ENCODE measurements at regions not wholly inside any gene's neighbourhood (a gene's known extent, or its start where the extent isn't known, plus 50 kb on each side); places are given as distances from the start of the nearest gene placed in this dataset.

DNA sequence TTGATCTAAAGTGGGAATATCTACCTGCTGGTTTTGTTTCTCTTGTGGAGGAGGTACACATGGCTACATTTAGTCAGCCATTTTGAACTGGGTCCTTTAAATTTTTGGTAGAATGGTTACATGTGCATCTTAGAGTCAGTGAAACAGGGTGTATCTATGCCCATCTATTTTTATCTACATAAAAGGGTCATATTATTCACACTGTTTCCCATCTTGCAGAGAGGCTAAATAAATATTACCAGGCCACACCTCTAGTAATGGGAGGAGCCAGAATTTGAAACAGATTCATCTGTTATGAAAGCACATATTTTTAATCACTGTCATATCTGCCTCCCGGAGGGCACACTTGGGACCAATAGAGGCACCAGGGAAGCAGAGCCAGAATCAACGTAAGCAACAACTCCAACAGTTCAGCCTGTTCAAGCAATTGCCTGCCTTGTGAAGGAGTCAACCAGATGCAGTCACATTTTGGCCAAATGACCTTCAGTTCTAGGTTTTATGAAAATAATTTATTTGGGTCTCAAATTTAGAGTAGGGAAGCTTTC is 376.8 kb downstream of the TSN start:
- DNase-seq, result peak; percentile 4

DNA sequence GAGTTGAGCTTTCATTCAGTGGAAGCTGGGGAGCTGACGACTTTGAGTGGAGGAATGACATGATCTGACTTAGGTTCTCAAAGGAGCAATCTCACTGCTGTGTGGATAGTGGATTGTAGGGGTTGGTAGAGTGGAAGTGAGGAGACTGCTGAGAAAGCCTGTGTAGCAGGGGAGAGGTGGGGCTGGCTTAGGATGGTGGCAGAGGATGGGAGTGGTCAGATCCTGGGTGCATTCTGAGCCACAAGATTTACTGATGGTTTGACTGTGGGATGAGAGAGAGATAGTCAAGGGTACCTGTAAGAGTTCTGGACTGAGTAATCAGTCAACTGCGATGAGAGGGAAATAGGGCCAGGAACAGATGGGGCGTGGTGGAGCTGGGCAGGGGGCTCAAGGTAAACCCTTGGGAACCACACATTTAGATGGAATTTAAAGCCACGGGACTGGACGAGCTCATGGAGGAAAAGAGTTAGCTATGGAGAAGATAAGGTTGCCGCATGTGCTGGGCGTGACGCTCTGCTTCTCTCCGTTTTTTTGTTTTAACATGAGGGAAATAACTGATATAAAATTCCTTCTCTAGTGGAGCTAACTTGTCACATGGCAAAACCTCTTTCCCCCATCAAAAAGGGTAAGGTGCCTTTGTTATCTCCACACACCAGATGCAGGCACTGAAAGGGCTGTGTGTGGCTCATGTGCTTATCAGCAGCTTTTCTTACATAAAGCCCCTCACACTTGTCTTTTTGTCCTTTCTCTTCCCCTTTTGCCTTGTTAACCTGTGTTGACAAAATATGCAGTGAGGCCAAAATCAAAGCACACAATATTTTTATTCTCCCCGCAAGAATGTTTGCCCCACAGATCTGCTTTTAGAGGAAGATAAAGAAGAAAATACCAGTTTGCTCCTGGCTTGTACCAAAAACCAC is 379.8 kb downstream of the TSN start:
- no peak for DNase-seq

DNA sequence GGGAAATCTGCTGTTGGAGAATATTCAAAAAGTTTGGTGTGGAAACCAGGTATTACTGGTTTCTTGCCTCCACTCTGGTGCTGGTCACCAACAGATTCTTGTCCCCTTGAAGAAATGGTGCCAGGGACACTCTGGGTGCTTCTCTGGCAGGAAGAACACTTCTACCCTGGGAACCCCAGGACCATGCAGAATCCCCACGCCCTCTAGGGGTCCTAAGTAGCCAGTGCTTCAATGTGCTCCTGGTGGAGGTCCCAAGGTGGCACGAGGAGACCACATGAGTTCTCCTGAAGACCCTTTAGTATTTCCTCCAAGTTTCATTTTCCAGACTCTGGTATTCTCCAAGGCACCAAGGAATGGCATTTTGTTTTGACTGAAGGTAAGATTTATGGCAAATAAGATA is 380.6 kb downstream of the TSN start:
- peak; percentile 13 for DNase-seq

DNA sequence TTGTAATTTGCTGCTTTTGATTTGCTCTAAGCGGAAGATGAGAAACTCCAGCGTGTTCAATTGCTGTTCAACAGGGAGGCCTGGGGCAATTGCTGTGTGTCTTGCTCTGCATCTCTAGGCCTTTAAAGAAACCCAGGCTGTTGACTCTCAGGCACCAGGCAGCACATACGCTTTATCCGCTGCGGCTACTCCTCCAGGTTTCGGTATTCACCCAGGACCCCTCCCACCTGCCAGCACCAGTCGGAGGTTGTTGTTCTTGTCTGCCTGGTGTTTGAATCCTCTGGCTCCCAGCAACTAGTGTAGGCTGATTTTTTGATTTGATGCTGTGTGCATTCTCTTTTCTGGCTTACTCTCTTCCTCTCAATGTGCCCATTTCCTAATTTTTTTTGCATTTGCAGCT is 383.1 kb downstream of the TSN start:
- DNase-seq, result no peak

DNA sequence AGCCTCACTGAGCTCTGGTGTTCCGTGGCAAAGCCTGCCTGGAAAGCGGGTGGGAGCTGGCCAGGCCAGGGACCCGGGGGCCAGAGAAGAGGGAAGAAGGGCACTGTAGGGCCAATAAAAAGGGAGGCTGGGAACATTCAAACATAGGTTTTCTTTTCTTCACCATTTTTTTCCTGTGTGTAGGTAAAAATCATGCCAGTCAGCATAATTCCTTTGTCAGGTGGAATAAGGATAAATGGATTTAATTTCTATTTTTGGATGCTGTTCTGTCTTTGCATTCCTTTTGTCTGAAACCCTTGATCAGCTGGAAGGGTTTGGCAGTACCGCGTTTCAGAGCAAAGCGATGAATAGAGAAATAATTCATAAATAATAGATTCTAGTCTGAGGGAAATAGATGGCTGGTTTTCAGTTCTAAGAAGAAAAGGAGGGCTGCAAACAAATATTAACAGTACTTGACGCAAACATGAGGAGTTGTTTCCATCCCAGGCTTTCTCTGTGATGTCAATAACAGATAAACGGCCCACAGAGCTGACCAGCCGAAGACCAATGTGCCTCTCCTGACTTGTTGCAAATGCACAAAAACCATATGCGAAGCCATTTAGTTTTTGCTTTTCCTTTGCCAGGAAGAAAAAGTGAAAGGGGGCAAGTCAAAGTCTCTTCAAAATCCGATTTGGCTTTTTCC is 384.4 kb downstream of the TSN start:
- no peak for DNase-seq

DNA sequence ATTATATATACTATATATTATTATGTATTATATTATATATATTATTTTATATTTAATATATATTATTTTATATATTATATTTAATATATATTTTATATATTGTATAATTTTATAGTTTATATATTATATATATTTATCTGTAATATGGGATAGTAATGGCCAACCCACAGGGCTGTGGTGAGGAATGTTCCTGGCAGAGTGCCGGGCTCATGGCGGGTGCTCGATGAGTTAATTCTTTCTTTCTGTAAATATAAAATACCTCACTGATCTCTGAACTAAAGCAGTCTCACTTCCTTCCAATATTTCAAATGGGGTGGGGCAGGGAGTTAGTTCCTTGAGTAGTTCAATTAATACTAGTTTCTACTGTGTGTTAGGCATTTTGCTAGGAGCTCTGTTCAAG is 389.4 kb downstream of the TSN start:
- DNase-seq, result no peak

DNA sequence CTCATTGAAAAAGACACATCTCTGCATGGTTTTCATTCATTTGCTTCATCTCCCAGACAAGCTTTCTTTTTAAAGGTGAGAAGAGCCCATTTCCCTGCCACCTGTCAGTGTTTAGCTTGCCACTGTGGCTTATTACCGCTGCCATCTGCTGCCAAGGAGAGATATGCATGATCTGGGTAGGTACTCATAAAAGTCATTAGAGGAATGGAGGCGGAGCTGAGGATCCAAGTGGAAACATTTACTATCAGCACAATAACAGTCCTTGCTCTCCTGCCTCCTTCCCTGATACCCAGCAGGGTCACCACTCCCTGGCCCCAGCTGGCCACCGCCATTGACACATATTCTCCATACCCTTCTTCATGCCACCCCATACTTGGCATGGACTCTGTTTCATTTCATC is 390.4 kb downstream of the TSN start:
- DNase-seq, result no peak

DNA sequence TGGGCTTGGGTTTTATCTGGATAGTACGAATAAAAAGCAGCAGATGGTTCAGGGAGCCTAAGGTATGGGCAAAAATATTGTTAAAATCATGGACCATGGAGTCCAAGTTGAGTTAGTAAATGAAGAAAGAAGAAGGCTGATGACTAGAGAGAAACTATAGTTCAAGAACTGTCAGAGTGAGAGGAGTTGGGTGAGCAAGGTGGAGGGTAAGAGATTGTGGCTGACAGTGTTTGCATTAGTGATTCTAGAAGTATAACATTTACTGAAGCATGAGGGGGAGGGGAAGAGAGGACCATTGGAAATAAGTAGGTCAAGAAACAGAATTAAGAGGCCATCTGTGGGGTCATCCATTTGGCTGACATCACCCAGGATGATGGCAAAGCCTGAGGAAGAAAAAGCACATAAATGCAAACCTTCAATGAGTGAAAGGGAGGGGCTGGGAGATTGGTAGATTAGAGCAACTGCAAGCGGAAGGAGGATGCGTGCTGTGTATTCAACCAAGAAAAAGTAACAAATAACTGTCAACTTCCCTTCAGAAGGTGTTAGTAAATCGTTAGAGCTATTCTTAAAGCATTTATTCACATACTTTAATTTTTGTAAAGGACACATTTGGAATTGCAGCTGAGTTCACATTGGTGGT is 392.8 kb downstream of the TSN start:
- DNase-seq, result no peak

DNA sequence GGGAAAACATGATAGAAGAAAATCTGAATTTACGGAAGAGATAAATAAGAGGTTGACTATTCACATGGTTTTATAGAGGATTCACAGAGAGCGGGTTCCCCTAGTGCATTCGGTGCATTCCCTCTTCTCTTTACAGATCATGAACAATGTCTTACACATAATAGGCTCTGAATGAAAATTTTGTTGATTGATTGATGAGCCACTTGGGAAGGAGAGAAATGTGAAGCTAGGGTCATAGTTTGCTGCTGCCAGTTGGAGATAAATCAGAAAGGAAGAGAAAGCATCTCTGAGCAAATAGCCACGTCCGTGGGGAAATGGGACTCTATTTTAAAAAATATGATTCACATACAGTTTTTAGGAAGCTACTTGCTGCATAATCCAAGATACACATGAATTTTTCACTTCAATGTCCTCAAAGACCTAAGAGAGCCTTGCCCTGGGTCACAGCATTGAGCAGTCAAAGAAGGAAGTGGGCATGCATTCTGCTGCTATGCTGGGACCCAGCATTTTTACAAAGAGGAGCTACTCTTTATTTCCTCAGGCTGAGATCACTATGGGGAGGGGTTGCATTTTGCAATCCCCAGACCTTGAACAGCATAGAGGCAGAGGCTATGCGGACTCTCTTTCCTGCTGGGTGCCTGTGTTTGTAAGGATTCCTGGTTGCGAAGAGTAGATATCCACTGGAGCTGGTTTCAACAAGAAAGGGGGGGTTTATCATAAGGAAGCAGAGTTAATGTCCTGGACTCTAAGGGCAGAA is 395.3 kb downstream of the TSN start:
- DNase-seq, result no peak

DNA sequence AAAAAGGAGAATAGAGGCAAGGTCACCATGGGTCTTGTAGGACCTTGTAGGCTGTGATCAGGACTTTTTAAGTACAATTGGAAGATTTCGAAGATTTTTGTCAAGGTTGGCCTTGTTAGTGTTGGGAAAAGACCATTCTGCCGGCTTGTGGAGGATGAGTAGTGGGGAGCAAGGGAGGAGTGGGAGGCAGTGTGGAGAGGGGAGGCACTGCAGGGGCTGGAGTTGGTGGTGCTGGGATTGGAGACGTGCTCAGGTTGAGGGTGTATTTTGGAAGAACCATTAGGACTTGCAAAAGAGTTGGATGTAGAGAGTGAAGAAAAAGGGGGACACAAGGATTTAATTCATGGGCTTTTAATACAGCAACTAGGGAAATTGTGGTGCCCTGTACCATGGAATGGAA is 397.1 kb downstream of the TSN start:
- DNase-seq, result no peak

DNA sequence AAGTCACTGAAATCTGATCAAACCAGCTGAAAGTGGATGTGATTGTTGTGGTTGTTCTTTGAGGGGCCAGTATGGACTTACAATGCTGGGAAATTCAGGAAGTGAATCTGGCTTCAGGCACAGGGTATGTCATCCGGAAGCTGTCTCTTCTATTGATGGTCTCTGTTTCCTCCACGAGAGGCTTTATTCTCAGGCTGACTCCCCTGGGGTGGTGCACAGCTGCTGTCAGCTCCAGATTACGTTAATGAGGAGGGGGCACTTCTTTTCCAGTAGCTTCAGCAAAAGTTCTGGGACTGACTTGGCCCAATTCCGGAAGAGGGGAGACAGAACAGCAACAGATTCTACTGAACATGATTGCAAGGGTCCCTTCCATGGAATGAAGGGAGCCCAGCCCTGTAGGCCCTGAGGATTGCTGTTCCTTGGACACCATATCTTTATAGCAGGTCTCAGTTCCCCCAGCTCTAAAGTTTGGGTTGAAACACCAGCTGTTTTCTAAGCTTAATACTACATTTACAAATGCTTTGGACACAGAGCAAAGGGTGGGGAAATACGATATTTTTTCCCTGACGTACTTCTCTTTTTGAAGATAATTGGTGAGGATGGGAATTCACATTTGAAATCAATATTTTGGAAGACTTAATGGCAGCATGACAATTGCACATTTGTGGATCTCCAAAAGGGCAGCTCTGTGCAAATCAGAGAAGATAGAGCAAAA is 400.9 kb downstream of the TSN start:
- no peak for DNase-seq

DNA sequence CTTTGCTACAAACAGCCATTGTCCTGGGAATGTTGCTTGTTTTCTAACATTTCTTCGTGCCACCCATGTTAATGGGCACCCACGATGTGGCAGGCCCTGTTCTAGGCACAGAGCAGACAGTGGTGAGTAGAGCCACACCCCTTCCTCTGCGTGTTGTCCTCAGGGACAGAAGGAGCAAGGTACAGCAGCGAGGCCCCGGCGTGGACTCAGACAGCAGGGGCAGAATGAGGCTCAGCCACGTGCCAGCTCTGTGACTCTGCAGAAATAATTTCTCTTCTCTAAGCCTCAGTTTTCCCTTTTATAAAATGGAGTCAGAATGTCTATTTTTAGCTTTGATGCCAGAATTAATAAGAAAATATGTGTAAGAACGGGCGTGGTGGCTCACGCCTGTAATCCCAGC is 401.7 kb downstream of the TSN start:
- no peak for DNase-seq

DNA sequence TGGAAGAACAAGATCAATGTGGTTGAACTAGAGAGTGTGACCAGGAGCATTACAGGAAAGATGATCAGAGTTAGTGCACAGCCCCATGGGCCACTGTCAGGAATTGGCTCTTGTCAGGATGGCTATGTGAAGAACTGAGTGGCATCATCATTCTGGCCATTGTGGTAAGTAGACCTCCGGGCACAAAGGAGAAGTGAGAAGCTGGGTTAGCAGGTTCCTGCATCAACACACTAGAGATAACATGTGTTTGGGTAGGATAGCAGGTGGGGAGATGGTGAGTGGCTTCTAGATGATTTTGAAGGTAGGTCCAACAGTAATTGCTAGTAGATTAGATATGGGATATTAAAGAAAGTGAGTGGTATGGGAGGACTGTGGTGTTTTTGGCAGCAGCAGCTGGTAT is 408.2 kb downstream of the TSN start:
- no peak for DNase-seq

DNA sequence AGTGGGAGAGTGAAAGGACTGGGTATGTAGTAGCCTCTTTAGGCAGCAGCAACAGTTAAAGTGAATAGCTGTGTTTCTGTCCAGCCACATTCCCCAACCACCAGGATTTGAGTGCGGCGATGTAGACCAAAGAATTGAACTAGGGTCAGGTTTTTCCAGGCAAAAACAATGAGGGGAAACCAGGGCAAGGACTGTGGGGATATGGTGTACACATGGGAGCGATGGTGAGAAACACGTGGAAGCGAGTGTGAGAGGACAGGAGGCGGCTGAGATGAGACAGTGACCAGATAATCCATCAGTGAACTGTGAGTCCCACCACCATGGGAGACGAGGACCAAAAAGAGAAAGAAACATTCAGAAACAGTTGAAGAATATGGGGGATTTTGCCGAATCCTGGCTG is 409.5 kb downstream of the TSN start:
- no peak for DNase-seq

DNA sequence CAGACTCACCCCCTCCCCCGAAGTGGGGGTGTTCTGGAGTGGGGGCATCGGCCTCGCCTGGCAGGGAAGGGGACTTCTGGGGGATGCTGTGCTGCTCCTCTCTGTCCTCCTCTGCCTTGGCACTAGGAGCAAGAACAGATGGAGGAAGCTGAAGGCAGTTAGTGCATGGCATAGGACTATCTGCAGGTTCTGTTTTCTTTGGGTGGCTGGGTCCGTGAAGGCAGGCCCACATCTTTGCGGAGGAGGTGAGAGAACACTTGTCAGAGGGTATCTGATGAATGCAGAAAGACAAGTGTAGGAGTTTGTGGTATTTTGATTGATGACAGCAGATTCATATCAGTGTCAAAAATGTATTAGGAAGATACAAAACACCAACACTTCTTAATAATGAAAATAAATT is 411.4 kb downstream of the TSN start:
- DNase-seq, result no peak

DNA sequence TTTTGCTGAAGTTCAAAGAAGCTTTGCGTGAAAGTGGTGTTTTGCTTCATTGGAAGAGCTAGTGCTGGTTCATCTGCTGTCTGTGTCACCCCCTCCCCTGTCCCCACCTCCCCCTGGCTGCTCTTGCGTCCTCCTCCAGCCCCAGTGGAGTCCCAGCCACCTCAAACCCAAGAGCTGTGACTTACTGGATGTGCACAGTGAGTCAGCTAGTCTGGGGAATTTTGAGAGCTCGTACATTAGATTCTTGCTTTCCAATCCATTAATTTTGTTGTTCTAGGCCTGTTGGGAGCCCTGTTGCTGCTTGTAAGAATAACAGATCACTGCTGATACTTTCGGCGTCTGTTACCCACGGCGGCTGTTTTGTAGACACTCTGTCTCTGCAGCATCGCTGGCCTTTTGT is 412.1 kb downstream of the TSN start:
- no peak for DNase-seq

DNA sequence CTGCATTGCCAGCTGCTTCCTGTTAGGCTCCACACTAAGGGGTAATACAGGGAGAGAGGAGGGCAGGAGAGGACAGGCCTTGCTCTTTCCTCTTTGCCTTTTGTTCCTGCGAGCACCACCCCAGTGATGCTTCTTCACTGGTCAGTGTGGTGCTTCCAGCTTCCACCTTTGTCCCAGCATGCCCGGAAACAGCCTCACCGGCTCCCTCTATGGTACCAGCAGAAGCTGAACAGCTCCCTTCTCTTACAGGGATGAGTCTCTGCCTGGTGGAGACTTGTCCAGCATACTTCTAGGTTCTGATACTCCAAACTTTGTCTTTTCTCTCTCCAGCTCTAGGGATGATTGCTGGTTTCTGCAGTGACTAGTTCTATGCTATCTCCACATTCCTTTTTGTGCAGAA is 413.3 kb downstream of the TSN start:
- no peak for DNase-seq

DNA sequence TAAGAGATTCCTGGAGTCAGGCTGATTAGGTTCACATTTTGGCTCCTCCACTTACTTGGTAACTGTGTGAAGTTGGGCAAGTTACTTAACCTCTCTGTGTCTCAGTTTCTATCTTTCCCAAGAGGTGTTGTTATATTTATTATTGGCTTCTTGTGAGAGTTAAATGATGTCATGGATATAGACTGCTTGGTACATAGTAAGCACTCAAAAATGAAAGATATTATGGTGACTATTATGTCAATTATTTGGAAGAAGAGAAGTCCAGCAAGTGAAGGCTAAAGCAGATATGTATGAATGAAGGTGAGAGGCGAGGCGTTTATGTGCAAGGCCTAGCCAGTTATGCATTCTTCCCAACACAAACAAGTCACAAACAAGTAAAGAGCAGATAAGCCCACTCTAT is 417.4 kb downstream of the TSN start:
- DNase-seq, result no peak

DNA sequence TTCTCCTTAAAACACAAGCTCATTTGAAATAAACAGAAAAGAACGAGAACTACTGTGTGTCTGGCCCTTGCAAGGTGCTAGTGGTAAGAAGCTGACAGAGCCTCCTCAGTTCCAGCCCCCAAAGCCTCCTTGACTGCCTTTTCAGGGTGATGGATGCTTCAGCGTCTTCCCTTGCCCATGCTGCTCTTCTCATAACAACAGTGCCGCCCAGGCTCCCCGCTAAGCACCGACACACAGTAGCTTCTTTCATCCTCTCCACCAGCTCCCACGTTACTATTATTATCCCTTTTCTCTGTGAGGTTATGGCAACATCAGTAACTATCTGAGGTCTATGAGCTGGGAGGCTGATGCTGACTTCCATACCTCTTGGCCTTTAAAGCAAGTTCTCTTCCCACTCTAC is 418.6 kb downstream of the TSN start:
- no peak for DNase-seq

DNA sequence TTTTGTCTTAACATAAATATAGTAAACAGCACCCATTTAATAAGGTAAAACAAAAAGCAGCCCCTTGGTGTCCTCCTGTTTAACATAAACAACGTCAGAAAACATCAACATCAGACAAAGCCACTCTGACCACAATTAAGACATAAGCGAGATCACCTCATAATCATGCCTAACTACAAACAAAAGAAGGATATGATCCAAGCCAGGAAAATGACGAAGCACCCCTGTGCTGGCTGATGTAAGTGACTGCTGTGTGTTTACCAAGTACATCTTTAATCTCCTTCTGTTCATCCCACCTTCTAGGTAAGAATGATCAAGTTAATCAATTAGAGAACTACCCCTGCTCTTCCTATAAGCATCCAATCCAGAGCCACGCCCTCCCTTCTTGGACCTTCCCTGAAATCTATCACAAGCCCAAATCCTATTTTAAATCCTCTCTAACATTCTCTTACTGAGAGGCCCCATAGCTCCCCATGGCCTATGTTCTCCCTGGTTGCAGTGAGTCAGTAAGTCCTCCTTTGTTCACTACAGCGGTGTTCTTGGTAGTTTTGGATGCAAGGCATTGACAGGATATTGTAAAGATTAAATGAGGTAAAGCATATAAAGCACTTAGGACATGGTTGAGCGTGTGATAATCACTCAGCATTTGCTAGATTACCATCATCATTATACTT is 424.2 kb downstream of the TSN start:
- no peak for DNase-seq

DNA sequence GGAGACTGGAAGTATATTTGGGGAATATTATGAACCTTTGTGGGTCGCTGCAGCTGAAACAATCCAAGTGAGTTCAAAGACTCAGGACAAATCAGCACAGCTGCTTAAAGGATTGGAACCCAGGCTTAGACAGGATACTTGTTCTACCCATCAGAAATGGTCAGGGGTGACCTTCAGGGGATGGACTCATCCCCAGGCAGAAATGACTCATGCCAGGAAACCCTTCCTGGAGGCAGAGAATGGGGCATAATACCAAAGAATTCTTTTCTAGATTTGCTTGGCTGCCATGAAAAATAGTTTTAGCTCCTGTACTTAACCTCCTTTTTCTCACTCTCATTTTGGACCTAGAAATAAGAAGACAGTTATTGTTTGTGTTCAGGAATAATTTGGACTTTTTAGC is 425.5 kb downstream of the TSN start:
- DNase-seq, result no peak

Measured in fibroblast of skin of right biceps (primary cell).